ENCODE measurements at regions not wholly inside any gene's neighbourhood (a gene's known extent, or its start where the extent isn't known, plus 50 kb on each side); places are given as distances from the start of the nearest gene placed in this dataset.
"Not testable (repeated sequence)": the region's sequence is repeated elsewhere in the genome, so short reads cannot be mapped to it uniquely, and the experiment has no call there.

GRCh38 chr10:42533866-42534265, 104.5 kb downstream of the ZNF33B start:
- DNase-seq, result not testable (repeated sequence)

- no peak for DNase-seq
Observed at GRCh38 chr10:42532996-42533395, 105.4 kb downstream of the ZNF33B start.

DNA sequence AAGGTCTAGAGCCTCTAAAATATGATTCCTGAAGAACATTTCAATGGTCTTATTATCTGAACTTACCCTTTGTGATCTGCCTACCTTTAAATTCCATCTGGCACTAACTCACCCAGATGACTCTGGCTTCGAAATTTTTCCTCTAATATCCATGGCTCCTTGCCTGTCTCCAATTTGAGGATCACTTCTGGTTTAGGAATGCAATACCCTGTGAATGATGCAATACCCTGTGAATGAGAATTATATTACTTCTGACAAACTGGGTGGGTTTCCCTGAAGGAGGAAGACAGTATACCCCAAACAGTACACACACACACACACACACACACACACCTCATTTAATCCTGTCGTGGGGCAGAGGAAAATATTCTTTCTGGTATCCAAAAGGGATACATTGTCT, 115.3 kb downstream of the ZNF33B start:
- no peak for DNase-seq

GRCh38 chr10:42519761-42520460, 118.5 kb downstream of the ZNF33B start:
- DNase-seq, result no peak

DNA sequence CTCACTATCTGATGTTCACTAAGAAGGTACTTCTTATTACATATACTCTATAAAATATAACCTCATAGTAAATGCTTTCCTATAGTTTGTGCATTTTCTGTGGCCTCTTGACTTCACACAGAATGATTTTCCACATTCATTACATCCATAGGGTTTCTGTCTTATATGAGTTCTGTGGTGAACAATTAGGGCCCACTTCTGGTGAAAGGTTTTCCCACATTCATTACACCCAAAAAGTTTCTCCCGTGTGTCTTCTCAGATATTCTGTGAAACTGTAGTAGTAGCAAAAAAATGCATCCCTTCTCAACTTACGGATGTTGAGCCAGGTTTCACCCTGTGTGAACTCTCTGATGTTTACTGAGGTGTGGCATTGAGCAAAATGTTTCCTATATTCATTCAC, 119.3 kb downstream of the ZNF33B start:
- DNase-seq, result no peak

- DNase-seq, result no peak
Observed at GRCh38 chr10:42513921-42514320, 124.4 kb downstream of the ZNF33B start.

DNA sequence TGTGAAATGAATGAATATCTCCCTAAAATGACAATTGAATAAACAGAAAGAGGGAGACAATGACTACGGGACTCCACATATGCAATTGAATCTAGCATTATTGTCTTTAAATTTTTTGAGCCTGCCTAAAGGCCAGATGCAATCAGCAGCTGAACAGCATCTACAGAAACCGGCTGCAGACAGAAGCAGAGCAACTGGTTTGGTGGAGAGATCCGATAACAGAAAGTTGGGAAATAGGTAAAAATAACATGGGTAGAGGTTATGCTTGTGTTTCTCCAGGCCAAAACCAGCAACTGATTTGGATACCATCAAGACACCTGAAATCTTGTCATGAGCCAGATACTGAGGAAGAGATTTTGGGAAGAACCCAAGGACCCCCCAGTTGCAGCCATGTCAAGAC, 146.6 kb downstream of the ZNF33B start:
- no peak for DNase-seq

GRCh38 chr10:42491001-42491592, 147.3 kb downstream of the ZNF33B start:
- no peak for DNase-seq

DNA sequence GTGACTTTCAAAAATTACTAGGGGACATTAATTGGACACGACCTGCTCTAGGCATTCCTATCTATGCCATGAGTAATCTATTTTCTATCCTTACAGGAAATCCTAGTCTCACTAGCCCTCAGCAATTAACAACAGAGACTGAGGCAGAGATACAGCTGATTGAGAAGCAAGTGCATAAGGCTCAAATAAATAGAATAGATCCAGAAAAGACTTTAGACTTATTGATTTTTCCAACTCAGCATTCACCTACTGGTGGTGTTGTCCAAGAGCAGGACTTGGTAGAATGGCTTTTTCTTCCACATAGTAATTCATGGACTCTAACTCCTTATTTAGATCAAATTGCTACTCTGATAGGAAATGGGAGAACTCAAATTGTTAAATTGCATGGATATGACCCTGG, 148.0 kb downstream of the ZNF33B start:
- no peak for DNase-seq

GRCh38 chr10:42488416-42488815, 150.0 kb downstream of the ZNF33B start:
- no peak for DNase-seq

DNA sequence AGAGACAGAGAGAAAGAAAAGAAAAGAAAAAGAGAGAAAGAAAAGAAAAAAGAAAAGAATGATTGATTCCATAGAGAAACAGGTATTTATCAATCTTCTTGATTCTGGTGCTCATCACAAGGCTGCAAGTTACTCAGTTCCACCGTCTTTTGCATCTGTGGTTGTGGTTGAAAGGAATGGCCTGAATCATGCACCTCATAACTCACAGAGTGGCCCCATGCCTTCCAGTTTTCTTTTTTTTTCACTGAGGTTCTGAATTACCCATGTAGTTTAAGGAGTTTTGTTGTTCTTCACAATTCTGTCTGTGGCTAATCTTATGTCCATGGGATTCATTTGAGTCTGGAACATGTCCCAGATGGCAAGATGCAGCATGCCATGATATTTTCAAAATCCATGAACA, 156.0 kb downstream of the ZNF33B start:
- DNase-seq, result no peak

- no peak for DNase-seq
Observed at GRCh38 chr10:42479057-42479456, 159.3 kb downstream of the ZNF33B start.

DNA sequence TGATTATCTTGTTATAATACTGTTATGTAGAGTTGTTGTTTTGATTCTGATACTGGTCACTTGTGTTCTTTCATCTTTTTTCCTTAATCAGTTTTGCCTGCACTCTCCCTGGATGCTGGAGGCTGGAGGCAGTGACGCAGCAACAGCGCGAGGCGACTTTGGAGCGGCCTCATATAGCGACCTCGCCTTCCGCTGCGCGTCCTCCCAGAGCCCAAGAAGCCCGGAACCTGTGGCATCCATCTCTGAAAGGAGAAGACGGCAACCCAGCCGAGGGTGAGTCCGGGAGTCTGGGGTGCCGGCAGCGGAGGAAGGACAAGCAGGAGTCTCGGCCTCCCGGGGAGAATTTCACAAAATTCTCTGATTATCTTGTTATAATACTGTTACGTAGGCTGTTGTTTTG, 161.2 kb downstream of the ZNF33B start:
- no peak for DNase-seq

- no peak for DNase-seq
Observed at GRCh38 chr10:42476101-42476500, 162.3 kb downstream of the ZNF33B start.

DNA sequence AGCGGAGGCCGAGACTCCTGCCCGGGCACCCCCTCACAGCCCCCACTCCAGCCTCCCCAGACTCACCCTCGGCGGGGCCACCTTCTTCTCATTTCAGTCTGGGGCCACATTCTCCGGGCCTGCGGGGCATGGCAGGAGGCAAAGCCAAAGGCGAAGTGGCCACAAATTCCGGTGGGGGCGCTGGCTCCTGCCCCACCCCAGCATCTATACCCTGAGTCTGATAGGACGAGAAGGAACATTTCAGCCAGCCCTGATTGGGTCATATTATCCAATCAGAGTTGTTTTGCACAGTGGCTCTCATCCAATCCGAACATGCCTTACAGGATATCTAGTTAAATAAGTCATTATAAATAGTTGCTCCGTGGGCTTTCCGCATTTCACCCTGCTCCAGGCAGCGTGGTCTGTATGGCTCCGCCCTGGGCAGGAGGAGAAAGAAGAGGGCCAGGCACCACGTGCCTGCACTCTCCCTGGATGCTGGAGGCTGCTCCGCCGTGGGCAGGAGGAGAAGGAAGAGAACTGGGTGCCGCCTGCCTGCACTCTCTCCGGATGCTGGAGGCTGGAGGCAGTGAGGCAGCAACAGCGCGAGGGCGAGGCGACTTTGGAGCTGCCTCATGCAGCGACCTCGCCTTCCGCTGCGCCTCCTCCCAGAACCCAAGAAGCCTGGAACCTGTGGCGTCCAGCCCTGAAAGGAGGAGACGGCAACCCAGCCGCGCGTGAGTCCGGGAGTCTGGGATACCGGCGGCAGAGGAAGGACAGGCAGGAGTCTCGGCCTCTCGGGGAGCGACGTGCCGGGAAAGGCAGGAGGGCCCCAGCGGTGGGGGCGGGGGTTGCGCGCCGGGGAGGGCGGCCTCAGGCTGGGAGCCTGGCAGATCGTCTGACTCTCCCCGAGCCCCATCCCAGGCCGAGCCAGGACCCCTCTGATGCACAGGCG, 162.9 kb downstream of the ZNF33B start:
- no peak for DNase-seq

GRCh38 chr10:42454313-42454712, 184.1 kb downstream of the ZNF33B start:
- DNase-seq, result no peak

- DNase-seq, result no peak
Observed at GRCh38 chr10:42431095-42431494, 207.3 kb downstream of the ZNF33B start.

DNA sequence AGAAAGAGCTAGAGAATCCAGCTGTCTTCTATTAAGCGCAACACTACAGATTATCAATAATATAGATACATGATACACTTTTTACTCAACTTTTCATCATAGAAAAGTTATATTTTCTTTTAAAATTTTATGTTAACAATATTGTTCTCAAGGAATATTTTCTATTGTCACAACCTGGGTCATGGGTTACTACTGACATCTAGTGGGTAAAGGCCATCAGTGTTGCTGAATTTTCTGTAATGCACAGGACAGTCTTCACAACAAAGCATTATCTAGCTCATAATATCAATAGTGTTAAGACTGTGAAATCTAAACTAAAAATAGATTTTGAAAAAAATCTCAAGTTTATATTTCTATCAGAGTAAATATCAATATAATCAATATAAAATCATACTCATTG, 209.8 kb downstream of the ZNF33B start:
- DNase-seq, result no peak

GRCh38 chr10:42422911-42423310, 215.5 kb downstream of the ZNF33B start:
- DNase-seq, result no peak

GRCh38 chr10:42421812-42422211, 216.6 kb downstream of the ZNF33B start:
- DNase-seq, result no peak

- DNase-seq, result no peak
Observed at GRCh38 chr10:42419789-42420188, 218.6 kb downstream of the ZNF33B start.

DNA sequence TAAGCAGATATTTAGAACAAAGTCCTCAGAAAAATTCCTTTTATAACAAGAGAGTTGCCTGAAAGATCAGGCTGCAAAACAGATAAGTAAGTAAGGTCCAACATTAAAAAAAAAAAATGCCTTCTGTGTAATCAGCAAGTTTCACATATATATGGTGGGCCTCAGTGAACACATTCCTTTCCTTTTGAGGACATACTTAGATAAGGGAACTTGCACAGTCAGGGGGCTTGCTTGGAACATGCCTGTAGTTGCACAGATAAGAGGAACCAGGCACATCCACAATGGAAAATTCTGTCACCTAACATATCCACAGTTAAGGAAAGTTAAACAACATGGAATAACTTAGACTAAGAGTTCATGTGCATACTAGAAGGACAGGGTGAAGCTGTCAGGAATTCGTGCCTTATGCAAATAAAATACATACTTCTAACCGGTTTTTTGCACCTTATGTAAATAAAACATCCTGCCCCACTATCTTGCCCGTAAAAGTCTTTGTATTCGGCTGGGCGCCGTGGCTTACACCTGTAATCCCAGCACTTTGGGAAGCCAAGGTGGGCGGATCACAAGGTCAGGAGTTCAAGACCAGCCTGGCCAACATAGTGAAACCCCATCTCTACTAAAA, 257.3 kb downstream of the ZNF33B start:
- DNase-seq, result no peak

GRCh38 chr10:42367532-42368230, 270.7 kb downstream of the ZNF33B start:
- DNase-seq, result no peak
